ENCODE measurements at regions not wholly inside any gene's neighbourhood (a gene's known extent, or its start where the extent isn't known, plus 50 kb on each side); places are given as distances from the start of the nearest gene placed in this dataset.

DNA sequence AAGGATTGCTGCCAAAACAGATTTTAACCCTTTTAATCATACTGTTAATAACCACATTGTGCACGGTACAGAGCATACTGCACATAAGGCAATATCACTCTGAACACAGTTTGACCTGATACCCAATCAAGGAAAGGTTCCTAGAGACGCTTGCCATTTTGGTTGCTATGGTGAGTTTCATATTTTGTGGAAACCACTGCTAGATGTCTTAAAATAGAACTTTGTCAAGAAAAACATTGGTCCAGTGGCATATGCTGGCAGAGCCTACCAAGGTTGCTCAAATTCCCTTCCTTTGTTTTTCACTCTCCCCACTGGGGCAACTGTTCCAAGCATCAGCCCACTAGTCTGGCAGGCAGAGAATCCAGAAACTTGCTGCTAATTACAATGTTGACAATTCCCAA is 114.8 kb upstream of the DPYD start:
- no peak for DNase-seq (ENCODE audit: low read depth in 3 of 3)

DNA sequence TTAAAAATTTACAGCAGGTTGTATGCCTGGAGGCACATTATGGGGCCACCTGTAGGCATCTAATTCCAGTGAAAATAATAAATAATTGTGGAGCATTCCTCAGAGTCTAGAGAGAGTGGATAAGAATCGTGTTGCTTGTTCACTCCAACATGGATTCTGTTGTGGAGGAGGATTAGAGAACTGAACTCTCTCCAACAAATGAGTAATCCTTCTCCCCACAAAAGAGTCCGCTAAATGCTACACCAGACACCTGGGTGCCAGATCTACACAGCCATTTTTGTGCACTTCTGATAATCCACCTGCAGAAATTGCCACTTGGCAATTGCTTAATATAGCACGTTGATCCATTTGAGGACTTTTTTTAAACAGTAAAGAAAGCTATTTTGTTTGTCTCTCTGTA is 113.7 kb upstream of the DPYD start:
- DNase-seq (ENCODE audit: low read depth in 3 of 3), result no peak

DNA sequence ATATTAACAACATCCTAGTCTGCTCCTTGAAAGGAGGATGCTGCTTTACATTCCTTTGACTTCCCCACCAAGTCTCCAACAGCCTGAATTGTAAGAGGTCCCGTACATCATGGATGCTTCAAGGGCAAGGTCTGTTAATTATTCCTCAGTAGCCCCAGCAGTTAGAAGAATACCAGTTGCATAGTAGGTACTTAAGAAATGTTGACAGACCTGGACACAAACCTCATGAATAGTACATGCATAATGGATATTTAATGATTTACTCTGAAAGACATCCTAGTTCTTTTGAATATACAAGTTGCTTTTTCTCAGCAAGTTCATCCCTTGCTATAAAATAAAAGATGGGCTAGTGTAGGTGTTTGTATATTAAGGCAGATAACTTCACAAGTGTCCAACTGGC is 112.1 kb upstream of the DPYD start:
- no peak for DNase-seq (ENCODE audit: low read depth in 3 of 3)

DNA sequence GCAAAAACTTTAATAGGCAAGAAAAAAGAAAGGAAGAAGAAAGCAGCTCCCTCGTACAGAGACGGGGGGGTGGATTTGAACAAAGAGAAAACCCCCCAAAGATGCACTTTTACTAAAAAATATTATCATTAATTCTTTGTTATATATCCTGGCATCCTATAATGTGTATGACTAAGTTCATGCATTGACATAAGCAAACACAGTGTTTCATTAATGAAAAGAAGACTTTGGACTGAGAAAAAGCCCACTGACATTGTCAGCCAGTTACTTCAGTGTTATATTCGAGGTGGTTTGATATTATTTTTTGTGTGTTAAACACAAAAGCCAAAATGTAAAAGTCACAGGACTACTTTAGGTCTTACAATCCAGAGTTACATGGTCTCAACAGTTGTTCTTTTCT is 110.1 kb upstream of the DPYD start:
- no peak for DNase-seq (ENCODE audit: low read depth in 3 of 3)

DNA sequence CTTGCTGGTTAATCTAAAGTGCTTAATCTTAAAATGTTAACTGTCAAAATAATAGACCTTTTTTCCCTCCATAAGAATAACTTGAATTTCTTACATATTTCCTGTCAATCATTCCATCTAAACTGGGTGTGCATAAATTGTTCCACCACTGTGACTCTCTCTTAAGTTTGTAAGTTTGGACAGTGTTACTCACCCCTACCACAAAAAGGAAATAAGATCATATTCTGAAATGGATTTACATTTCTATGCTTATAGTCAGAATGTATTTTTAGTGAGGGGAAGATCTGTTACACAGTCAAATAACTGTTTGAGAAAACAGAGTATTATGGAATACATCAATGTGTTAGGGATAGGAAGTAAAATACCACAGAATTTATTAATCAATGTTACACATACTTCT is 109.6 kb upstream of the DPYD start:
- no peak for DNase-seq (ENCODE audit: low read depth in 3 of 3)

DNA sequence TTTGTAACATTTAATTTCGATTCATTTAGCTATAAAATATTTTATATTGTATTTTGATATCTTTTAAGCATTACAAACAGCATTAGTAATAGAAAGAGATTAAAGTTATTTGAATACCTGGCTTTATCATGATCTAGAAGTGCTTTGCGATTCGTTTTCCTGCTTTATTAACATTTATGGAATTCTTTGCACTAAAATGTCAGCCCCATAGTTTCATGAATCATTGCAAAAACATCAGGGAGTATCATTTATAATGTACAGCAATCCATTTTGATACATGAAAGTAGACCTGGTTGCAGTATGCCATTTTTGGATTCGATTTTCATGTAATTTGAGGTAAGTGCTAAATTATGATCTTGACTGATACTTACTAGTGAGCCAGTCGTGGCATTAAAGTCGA is 108.0 kb upstream of the DPYD start:
- no peak for DNase-seq (ENCODE audit: low read depth in 3 of 3)

DNA sequence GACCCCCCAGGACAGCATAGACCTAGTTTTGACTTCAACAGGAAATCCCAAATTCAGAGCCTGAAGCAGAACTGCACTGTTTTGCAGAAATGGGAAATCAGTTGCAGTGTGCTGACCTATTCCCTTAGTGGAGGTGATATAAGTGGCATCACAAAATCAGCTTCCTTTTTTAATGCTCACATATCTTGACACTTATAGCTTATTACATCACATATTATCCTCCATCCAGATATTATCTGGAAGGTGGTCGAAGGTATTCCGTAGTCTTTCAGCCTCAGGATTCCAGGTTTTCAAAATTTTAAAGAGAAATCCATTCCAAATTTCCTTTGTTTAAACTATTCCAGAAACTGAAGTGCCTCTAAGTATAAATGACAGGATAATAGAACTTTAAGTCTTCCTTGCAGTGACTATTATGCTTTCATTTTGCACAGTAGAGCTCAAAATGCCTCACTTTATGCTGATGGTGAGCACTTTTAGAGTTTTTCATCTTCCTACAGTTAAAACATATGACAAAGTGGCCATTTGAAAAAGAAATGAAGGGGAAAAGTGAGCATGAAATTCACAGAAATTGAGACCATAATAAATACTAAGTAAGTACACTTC is 106.4 kb upstream of the DPYD start:
- DNase-seq (ENCODE audit: low read depth in 3 of 3), result no peak

DNA sequence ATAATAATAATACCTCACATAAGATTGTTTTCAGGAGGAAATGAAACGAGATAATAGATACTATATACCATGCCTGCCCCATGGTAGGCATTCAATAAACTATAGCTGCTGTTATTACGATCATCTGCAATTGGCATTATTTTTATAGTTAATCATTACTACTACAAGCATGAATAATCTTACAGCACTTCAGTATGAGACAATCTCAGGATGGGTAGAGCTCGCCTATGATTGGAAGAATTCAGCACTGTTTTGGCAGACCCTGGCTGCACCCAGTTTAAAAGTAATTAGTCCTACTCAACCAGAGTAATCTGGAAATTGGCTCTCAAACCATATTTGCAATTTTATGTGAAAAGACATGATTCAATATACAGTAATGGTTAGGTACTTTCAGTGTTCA is 105.0 kb upstream of the DPYD start:
- DNase-seq (ENCODE audit: low read depth in 3 of 3), result no peak

DNA sequence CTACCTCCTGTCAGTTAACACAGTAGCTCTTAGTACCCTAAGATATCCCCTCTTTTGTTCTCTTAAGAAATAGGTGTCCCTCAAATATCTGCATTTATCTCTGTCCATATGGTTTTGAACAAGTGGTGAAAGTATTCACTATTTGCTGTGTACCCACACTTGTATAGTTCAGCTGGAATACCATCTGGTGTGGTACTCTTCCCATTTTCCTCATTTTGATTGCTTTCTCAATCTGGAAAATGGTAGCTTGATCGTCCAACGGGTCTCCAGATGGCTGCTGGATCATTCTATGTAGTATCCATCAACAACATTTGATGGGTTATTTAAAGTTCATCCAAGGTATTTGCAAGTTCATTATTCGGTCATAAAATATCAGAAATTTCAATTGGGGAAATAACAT is 100.3 kb upstream of the DPYD start:
- no peak for DNase-seq (ENCODE audit: low read depth in 3 of 3)

DNA sequence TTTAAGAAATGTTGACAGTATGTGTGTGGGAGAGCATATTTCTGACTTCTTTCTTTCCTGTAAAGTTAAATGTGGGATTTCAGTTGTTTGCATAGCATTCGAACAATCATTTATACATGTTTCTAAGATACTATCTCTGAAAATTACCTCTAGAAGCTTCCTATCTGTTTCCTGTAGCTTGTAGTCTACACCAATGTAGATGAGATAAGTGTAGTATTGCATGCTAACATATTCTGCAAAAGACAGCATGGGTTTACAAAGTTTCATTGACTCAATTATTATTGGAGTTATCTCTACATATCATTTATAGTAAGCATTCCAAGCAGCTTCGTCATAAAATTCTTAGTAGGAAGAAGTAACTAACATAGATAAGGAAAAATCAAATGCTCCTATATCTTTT is 98.9 kb upstream of the DPYD start:
- no peak for DNase-seq (ENCODE audit: low read depth in 3 of 3)

DNA sequence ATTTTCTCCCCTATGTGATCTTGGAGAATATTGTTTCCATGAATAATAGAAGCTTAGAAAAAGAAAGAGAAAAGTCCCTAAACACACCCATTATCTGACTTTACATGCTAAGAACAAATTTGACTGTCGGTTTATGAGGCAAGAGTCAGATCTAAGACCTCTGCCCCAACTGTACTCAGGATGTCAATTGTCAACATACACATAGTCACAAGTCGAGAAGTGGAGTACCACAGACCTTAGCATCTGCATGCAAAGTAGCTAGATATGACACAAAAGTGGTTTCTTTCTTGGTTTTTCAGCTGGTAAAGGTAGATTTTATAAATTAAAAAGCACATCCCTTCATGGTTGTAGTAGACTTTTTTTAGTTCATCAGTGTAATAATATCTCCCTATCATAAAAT is 97.2 kb upstream of the DPYD start:
- no peak for DNase-seq (ENCODE audit: low read depth in 3 of 3)

DNA sequence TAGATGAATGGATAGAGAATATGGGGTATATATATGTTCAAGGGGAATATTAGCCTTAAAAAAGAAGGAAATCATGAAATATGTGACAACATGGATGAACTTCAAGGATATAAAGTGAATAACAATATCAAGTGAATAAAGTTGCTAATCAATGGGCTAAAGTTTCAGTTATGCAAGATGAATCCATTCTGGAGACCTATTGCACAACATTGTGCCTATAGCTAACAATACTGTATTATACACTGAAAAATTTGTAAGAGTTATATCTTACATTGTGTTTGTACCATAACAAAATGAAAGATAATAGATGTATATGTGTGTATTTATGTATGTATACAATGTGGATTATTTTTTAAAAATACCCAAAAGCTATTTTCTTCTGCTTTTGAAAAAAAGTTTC is 96.3 kb upstream of the DPYD start:
- DNase-seq (ENCODE audit: low read depth in 3 of 3), result no peak

DNA sequence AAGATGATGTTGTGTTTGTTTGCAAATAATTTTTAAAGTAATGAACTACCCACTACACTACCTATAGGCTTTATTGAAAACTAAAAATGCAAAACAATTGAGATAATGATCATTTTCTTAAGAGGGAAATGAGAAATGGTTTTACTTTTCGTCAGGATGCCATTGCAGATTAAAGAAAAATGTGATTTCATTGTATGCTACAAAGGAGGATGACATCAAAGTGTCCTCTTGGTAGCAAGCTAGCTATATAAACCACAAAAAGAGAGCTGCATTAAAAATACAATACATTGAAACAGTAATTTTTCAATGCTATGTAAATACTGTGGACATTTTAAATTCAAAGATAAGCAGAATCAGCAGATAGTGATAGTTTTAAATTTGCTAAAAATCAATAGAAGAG is 87.5 kb upstream of the DPYD start:
- no peak for DNase-seq (ENCODE audit: low read depth in 3 of 3)

DNA sequence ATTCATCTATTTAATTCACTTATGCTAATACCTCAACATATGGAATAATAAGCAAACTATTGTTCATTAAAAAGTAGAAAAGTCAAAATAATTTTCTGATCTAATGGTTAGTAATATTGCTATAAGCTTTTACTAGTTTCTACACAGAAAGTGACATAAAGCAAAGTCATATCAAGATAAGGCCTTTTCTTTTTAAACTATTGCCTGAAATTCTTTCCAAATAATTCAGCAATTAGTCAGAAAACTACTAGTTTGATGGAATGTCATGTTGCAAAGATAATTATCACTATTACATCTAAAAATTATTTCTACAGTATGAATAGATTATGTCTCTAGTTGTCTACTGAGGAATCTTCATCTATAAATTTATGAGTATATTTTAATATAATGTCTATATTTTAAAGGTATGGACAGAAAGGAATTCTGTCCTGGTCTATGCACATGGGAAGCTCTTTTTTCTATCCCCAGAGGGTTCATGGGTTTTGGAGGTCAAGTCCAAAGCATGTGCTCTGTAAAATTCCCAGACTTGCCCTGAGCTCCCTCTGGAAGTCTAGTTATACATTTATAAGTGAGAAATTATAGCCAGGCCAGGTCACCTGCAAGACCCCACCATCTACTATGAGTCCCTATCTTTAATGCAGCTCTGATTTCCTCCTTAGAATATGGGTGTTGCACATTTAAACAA is 84.6 kb upstream of the DPYD start:
- DNase-seq (ENCODE audit: low read depth in 3 of 3), result no peak

DNA sequence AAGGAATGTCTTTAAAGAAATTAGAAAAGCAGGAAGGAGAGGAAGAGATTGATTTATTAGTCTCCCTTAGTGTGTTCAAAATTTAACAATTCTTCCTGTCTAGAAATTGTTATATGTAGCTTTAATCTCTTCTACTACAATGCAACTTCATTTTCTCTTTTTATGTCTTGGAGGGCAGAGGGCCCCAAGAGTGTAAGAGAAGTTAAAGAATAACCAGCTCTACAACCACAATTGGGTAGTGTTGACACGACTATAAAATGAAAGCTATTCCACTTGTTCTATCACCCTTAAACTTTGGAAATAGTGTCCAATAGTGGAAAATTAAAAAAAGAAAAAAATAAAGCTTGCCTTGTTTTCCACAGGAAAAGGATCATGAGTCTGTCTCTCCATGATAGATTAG is 82.6 kb upstream of the DPYD start:
- DNase-seq (ENCODE audit: low read depth in 3 of 3), result no peak

DNA sequence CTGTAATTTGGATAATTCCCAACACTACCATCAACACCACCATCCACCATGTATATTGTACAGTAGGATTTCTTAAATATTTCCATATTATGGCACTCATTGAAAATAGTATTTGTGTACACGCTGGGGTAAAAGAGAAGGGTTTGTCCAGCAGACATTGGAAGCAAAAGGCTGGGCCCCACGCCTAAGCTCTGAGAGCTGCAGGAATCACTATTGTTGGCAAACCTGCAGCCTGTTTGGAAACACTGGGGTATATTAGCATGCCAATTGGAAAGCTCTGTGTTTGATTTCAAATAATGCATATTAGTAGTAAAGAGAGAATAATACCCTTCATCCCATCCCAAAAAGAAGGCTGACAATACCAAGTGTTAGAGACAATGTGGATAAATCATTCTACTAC is 81.5 kb upstream of the DPYD start:
- DNase-seq (ENCODE audit: low read depth in 3 of 3), result no peak

DNA sequence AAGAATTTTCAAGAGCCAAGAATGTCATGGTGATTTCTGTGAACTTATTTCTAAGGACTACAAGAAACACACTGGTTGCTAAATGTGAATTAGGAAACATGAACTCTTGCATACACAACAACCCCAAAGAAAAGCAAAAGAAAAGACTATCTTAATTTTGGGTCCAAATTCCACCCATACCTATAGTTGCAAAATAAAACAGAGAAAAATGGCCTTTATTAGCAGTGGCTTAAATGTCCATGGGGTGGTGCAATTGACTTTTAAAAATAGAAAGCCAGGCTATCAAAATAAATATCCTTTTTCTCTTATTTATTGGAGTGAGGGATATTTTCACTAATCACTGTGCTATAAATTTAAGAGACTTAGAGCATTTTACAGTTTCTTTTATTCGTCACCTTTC is 80.9 kb upstream of the DPYD start:
- no peak for DNase-seq (ENCODE audit: low read depth in 3 of 3)

DNA sequence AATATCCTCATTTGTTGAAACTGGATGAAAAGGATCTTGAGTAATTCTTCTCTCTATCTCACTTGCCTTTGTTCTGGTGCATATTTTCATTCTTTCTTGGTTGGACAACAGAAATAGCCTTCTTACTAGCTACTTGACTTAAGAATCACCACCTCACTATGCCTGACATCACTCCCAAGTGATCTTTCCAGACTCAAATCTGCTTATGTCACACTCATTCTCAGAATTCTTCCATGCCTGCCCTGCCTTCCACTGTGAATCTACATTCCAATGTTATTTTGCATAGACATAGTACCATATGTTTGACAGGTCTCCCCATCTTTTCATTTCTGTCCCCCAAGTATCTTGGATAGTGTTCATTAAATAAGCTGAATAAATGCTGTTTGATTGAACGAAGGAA is 78.5 kb upstream of the DPYD start:
- no peak for DNase-seq (ENCODE audit: low read depth in 3 of 3)

DNA sequence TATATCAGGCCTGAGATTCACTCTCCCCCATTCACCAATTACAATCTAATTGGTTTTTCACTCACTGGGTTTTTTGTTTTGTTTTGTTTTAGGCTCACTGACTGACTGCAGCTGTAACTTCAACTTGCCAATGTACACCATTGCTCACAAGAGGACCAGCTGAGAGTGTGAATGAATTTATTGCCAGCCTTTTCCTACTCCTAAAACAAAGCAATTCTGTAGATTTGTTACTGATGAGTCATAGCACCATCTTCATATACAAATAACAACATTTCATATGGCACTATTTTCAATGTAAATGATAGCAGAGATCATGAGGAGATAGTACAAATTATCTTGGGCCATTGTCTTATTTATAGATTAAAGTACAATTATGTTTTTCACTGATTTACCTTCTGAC is 76.0 kb upstream of the DPYD start:
- DNase-seq (ENCODE audit: low read depth in 3 of 3), result no peak

DNA sequence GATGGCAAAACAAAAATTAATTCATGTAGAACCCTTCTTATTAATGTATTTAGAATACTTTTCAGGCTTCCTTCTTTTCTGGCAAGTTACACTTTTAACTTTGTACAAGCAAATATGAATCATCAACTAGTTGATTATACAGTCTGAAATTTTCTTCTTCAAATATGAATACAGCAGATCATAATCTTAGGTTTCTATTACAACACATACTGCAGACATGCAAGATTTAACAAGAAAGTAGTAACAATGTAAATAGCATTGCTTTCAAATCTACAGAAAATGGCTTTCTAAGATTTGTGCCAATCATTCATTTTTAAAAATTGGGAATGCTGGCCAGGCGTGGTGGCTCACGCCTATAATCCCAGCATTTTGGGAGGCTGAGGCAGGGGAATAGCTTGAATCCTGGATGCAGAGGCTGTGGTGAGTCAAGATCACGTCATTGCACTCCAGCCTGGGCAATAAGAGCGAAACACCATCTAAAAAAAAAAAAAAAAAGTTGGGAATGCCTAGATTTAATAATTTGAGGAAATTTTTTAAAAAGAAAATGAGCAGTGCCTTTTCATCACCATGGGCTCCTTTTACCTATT is 68.4 kb upstream of the DPYD start:
- no peak for DNase-seq (ENCODE audit: low read depth in 3 of 3)

DNA sequence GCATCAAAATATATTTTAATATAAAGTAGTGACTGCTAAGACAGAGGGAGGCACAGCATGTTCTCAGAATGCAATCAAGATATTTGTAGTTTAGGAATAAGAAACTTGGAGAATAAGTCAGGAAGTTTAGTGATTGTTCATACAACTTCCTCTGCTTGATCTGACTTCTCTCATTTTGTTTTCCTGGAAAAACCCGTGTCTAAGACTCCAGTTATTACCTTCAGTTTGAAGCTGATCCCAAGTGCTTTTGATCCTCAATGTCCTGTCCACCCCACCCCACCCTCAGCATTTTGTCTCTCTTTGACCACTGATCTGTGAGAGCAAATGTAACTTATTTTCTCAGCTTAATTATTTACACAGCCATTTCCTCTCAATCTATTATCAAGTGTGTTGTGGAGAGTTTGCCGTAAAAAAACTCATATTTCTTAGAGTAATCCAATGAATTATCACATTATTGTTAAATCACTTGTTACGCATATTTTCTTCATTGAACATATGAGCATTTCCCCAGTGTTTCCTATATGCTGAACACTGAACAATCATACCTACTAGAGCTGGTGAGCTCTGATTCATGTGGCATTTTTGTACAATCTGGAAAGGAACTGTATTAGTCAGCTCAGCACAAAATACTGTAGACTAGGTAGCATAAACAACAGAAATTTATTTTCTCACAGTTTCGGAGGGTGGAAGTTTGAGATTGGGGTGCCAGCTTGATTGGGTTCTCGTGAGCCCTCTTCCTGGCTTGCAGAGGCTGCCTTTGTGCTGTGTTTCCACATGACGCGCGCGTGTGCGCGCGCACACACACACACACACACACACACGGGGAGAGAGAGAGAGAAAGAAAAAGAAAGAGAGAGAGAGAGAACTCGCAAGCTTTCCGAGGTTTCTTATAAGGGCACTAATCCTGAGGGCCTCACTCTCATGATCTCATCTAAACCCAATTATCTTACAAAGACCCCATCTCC is 65.5 kb upstream of the DPYD start:
- no peak for DNase-seq (ENCODE audit: low read depth in 3 of 3)

DNA sequence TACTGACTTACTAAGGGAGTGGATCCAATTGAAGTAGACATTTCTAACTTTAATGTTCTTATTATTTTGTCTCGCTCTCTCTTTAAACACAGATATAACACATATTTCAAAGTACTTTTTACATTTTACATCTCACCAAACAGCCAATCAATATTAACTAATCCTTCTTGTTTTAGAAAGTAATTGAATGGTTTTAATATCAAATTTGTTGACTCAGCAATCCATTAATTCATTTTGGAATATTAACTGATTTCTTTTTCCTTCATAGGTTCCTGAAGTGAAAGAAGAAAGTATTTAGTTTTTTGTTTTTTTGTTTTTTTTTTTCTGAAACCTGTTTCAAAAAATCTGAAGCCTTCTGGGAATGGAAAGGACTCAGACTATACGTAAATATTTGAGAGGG is 62.3 kb upstream of the DPYD start:
- DNase-seq (ENCODE audit: low read depth in 3 of 3), result no peak

DNA sequence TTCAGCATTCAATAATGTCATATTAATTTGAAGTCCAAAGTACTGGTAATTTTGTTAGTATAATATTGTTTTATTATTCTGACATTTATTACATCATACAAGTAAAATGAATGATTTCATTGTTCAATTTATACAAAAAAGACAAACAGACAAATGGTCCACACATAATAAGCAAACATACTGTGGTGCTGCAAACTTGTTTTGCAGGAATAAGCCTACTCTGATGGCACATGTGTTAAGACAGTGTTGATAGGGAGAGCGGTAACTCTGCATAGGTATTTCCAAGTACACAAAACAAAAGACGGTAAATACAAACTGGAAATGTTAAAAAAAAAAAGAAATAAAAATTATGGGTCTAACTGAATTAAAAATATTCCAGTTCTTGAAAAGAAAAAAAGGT is 59.7 kb upstream of the DPYD start:
- no peak for DNase-seq (ENCODE audit: low read depth in 3 of 3)

Data from stimulated activated CD4-positive, alpha-beta T cell treated with anti-CD3 and anti-CD28 coated beads, TNF-alpha, amount 100 ng/mL, for 48 hours (primary cell).